Fibroblast of pulmonary artery (primary cell): ENCODE measurements at regions not wholly inside any gene's neighbourhood (a gene's known extent, or its start where the extent isn't known, plus 50 kb on each side); places are given as distances from the start of the nearest gene placed in this dataset.
A peak's percentile ranks its signal among the peaks of the same experiment; 100 is the strongest.

Experiments
- DNase-seq: peaks from one replicate; pipeline ENCODE4 v3.0.0-alpha.2; 2010; ENCODE audit warnings: low read depth
- H3K4me3 ChIP-seq: replicated peaks from 2 replicates; pipeline ENCODE4 v1.5.1; 2011; ENCODE audit warnings: low read depth, mild to moderate bottlenecking, control low read depth, low read length, moderate library complexity
- TF ChIP-seq, protein P1 (sequence below): IDR thresholded peaks from 2 replicates; pipeline ENCODE4 v1.5.1; 2011; ENCODE audit warnings: mild to moderate bottlenecking, control low read depth, low read length, inconsistent platforms; ENCODE audit errors: missing control alignments

DNA sequence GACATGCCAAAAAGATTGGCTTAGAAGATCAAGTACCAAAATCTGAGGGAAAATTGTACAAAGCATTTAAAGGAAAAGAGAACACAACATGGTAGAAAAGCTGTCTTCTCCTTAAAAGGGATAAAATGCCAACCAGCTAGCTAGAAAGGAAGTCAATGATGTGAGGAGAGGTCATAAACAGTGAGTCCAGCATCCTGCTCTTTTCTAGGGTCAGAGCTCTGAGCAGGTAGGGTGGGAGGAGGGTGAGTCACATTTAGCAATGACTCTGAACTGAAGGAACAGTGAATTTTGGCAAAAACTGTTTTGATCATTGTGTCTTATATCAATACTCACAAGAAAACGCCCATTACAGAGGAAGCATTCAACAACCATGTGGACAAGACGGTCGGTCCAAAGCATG, 322.3 kb downstream of the DAD1 start:
- TF ChIP-seq, protein P1, sequence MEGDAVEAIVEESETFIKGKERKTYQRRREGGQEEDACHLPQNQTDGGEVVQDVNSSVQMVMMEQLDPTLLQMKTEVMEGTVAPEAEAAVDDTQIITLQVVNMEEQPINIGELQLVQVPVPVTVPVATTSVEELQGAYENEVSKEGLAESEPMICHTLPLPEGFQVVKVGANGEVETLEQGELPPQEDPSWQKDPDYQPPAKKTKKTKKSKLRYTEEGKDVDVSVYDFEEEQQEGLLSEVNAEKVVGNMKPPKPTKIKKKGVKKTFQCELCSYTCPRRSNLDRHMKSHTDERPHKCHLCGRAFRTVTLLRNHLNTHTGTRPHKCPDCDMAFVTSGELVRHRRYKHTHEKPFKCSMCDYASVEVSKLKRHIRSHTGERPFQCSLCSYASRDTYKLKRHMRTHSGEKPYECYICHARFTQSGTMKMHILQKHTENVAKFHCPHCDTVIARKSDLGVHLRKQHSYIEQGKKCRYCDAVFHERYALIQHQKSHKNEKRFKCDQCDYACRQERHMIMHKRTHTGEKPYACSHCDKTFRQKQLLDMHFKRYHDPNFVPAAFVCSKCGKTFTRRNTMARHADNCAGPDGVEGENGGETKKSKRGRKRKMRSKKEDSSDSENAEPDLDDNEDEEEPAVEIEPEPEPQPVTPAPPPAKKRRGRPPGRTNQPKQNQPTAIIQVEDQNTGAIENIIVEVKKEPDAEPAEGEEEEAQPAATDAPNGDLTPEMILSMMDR = no peak
- no peak overlapping the region for H3K4me3 ChIP-seq
- no peak for DNase-seq

DNA sequence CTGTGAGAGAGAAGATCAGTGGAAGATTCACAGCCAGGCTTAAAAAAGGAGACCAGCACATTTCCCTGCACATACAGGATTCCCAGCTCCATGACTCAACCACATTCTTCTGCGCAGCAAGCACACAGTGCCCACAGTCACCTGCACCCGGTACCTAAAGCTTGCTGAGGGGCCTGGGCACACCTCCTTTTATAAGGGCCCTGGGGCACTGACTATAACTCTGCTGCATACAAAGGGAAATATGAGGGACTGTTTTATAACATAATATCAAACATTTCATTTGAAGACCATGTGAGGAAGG, 322.9 kb downstream of the DAD1 start:
- no peak overlapping the region for H3K4me3 ChIP-seq
- no peak for DNase-seq
- TF ChIP-seq, protein P1 = no peak

DNA sequence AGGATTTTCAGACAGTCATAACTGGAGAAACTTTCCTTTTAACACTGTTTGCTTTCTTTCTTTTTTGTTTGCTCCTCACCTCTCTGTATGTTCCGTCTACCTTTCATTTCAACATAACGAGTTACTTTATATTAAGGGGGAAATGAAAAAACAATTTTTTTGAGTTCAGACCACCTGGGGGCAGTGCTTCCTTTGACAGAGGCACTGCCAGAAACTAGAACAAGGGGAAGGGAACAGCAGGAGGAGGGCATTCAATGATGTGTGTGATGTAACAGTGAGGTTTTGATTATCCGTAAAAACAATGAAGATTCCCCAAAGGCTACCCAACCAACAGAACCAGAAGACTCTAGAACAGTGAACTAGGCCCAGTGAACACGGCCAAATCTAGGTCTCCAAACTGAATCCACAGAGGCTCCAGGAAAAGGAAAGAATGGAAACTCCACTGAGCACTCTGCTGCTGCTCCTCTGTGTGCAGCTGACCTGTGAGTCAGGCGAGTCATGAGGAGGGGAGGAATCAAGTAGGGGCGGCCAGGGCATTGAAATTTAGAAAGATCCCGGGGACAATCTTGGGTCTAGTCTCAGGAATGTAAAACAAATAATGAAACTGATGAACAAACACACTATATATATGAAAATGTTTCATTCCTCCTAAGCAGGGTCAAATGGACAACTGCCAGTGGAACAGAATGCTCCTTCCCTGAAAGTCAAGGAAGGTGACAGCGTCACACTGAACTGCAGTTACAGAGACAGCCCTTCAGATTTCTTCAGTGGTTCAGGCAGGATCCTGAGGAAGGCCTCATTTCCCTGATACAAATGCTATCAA, 323.5 kb downstream of the DAD1 start:
- peak; percentile 8 for DNase-seq
- no peak overlapping the region for H3K4me3 ChIP-seq
- TF ChIP-seq, protein P1 = peak; percentile 4

DNA sequence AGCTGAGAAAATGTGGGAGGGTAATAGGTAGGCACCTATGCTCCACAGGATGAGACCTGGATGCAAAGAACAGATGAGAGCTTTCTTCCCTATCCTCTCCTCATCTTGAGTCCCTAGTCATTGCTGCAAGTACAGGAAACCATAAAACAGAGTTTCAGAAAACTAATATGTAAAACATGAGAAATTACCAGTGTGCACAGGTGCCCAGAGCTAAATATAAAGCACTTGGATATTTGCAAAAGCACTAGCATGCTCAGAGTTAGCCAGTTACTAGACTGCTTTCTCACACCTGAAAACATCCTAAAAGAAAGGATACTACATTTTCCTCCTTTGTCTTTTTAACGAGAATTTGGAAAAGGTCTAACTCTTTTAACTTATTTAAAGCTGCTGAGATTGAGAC, 324.3 kb downstream of the DAD1 start:
- H3K4me3 ChIP-seq = no peak overlapping the region
- TF ChIP-seq, protein P1 = no peak
- DNase-seq = no peak

DNA sequence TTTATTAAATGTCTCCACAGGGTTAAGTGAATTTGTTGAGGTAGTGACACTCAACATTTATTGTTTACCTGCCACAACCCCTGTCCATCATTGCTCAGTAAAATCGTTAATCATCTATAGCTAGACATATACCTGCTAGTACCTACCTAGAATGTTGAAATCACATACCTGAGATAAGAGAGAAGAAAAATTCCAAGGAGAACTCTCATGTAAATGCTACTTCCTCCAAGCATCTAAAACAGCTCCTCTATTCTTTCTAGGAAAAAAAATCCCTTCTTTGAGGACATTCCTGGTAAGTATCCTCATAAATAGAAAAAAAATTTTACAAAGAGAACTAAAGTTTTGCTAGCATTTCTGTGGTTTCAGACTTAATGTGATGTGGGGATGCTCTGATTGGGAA, 325.1 kb downstream of the DAD1 start:
- TF ChIP-seq, protein P1 = no peak
- H3K4me3 ChIP-seq = no peak overlapping the region
- DNase-seq = no peak

DNA sequence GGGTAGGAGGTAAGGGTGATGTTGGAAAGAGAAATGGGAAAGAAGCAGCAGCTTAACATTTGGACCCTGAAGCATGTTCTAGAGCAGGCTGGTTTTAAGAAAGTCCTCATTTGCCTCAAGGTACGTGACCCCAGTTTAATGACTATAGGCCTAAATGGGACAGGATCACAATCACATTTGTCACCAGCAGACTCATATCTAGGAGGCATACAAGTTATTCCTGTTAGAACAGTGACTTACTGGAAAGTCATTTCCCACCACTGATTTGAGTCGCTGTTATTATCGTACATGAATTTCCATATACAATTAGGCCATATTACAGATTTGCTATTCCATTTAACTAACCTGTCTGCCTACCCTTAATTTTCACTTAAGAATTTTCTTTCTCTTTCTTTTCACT, 326.1 kb downstream of the DAD1 start:
- DNase-seq = no peak
- H3K4me3 ChIP-seq = no peak overlapping the region
- TF ChIP-seq, protein P1 = no peak
